SK-N-SH (cell line): ENCODE measurements at regions not wholly inside any gene's neighbourhood (a gene's known extent, or its start where the extent isn't known, plus 50 kb on each side); places are given as distances from the start of the nearest gene placed in this dataset.

ENCODE experiments used
- CTCF ChIP-seq: fragments of 200-600 bp; sonication (generic); IDR thresholded peaks from 2 replicates; pipeline ENCODE4 v1.6.1; 2017; ENCODE audit warnings: antibody characterized with exemption, mild to moderate bottlenecking, moderate library complexity
- EZH2phosphoT487 ChIP-seq: fragments of 200-600 bp; sonication (generic); IDR thresholded peaks from 2 replicates; pipeline ENCODE4 v1.6.1; 2017; ENCODE audit warnings: low read depth, mixed run types, mild to moderate bottlenecking, antibody characterized with exemption, moderate library complexity, borderline replicate concordance
- POLR2AphosphoS5 ChIP-seq: IDR thresholded peaks from 2 replicates; pipeline ENCODE4 v1.6.1; 2012; ENCODE audit warnings: low read depth, low read length
- TAF1 ChIP-seq: IDR thresholded peaks from 2 replicates; pipeline ENCODE4 v1.6.1; 2012; ENCODE audit warnings: low read depth, mild to moderate bottlenecking, low read length, moderate library complexity, borderline replicate concordance
- TCF12 ChIP-seq: IDR thresholded peaks from 2 replicates; pipeline ENCODE4 v1.4.0; 2012
- YY1 ChIP-seq: IDR thresholded peaks from 2 replicates; pipeline ENCODE4 v1.4.0; 2012; ENCODE audit warnings: low read depth, mild to moderate bottlenecking
- ZBTB33 ChIP-seq: IDR thresholded peaks from 2 replicates; pipeline ENCODE4 v1.4.0; 2012; ENCODE audit warnings: low read depth, borderline replicate concordance
- TF ChIP-seq, protein P1 (sequence below): IDR thresholded peaks from 2 replicates; pipeline ENCODE4 v1.4.0; 2012; ENCODE audit warnings: low read depth

DNA sequence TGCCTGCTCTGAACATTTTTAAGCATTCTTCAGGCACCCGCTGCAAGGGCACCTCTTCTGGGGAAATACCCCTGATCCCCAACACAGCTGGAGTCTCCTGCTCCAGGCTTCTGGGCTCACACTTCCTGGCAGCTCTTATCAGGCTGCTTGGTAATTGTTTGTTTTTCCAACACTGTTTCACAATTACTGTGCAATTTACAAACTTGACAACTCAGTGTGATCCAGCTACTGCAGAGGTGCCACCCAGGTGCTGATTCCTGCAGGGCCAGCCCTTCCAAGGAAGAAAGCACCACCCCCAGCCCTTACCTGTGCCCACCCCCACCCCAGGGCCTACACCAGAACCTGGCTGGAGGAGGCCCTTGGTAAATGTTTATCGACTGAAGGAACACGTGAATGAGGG, 66.5 kb downstream of the MAGEF1 start:
- TF ChIP-seq CTCF (no peak), TAF1 (no peak), POLR2AphosphoS5 (no peak), TCF12 (no peak), YY1 (no peak), EZH2phosphoT487 (no peak), ZBTB33 (no peak)
- TF ChIP-seq, protein P1, sequence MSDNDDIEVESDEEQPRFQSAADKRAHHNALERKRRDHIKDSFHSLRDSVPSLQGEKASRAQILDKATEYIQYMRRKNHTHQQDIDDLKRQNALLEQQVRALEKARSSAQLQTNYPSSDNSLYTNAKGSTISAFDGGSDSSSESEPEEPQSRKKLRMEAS: no peak
